ENCODE measurements at regions not wholly inside any gene's neighbourhood (a gene's known extent, or its start where the extent isn't known, plus 50 kb on each side); places are given as distances from the start of the nearest gene placed in this dataset.

DNA sequence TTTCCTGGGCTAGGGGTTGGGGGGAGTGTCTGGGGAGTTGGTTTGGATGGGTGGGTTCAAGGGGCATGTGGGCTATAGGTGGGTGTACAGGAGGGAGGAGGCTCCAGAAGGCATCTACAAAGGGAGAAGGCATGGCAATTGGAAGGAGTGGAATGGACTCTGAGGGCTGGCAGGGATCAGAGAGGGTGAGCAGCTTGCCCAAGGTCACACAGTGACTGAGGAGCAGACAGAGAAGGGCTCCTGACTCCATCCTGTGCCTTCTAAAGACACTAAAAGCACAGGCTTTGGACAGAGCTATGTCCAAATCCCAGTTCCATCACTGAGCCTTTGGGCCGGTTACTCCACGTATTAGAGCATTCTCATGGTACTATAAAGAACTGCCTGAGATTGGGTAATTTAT is 151.8 kb downstream of the PTPRU start:
- ChIA-PET POLR2A (no interaction called here), CTCF (ENCODE audit: low intra/inter-chr PET ratio, low total read pairs) (no interaction called here)
- no peak for DNase-seq (ENCODE audit: low spot score)
- Histone ChIP-seq H3K4me2 (ENCODE audit: low read depth, low read length) (no peak overlapping the region), H4K20me1 (ENCODE audit: insufficient read depth, low read length) (no peaks in the 10 kb centered on the region), H3K79me2 (ENCODE audit: insufficient read depth, low read length) (no peaks in the 10 kb centered on the region), H2AFZ (ENCODE audit: low read length) (no peak overlapping the region), H3K9ac (ENCODE audit: insufficient read depth, low read depth, low read length) (no peak overlapping the region), H3K9me3 (ENCODE audit: low read length) (no peaks in the 10 kb centered on the region), H3K36me3 (replicated peaks in 1 of 2; ENCODE audit: control insufficient read depth in 1 of 2, insufficient read depth in 2 of 2, low read length in 2 of 2) (no peaks in the 10 kb centered on the region), H3K27ac (ENCODE audit: extremely low read length, insufficient read depth, low read length) (no peak overlapping the region), H3K27me3 (ENCODE audit: control insufficient read depth in 1 of 2, insufficient read depth in 2 of 2, low read length in 2 of 2) (peaks cover 1 to 8% of the 10 kb centered on the region in 2 experiments; a peak in 2 of 5 replicates), H3K4me3 (replicated peaks in 1 of 3; ENCODE audit: insufficient read depth in 1 of 3, low read depth in 2 of 3, low read length in 3 of 3) (no peak overlapping the region), H3K4me1 (ENCODE audit: insufficient read depth, low read length) (no peaks in the 10 kb centered on the region)
- in situ Hi-C loops (cut with HindIII; ENCODE audit: extremely low pct_ligation_motif_present, low pct_unique_long_range_greater_than_20kb): loop anchor here (25.0 kb wide), 1 partner anchor 699 kb away; no protein-coding TSS in a partner anchor
- intact Hi-C loops (cut with micrococcal nuclease; ENCODE audit: unreplicated experiment): no loop called here
- 18% methylated on average over 2 of the region's 2 CpGs for WGBS (ENCODE audit: low lambda C conversion rate)
- ATAC-seq: no peak
- TF ChIP-seq ZNF768 (CRISPR knock-in tag; IDR thresholded peaks at IDR 0.05) (peak; percentile 86), SKI (IDR thresholded peaks at IDR 0.05; ENCODE audit: partially characterized antibody) (no peak), ISX (CRISPR knock-in tag; conservative IDR thresholded peaks at IDR 0.05) (no peak), ZFP37 (CRISPR knock-in tag; IDR thresholded peaks at IDR 0.05; ENCODE audit: borderline replicate concordance) (no peak), ARNT2 (CRISPR knock-in tag; IDR thresholded peaks at IDR 0.05; ENCODE audit: low read depth) (no peak), MTF1 (CRISPR knock-in tag; IDR thresholded peaks at IDR 0.05) (no peak), MAF1 (CRISPR knock-in tag; IDR thresholded peaks at IDR 0.05; ENCODE audit: borderline replicate concordance) (no peak)
- TF ChIP-seq, protein P1, sequence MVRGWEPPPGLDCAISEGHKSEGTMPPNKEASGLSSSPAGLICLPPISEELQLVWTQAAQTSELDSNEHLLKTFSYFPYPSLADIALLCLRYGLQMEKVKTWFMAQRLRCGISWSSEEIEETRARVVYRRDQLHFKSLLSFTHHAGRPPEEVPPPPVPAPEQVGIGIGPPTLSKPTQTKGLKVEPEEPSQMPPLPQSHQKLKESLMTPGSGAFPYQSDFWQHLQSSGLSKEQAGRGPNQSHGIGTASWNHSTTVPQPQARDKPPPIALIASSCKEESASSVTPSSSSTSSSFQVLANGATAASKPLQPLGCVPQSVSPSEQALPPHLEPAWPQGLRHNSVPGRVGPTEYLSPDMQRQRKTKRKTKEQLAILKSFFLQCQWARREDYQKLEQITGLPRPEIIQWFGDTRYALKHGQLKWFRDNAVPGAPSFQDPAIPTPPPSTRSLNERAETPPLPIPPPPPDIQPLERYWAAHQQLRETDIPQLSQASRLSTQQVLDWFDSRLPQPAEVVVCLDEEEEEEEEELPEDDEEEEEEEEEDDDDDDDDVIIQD (CRISPR knock-in tag; IDR thresholded peaks at IDR 0.05; ENCODE audit: low read depth): no peak
- TF ChIP-seq, protein P2, sequence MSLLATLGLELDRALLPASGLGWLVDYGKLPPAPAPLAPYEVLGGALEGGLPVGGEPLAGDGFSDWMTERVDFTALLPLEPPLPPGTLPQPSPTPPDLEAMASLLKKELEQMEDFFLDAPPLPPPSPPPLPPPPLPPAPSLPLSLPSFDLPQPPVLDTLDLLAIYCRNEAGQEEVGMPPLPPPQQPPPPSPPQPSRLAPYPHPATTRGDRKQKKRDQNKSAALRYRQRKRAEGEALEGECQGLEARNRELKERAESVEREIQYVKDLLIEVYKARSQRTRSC (CRISPR knock-in tag; IDR thresholded peaks at IDR 0.05; ENCODE audit: low read depth): no peak
- BruUV-seq (replicated peaks): no TSS peak
- FAIRE-seq: no peak
